H9 (cell line): ENCODE measurements at regions not wholly inside any gene's neighbourhood (a gene's known extent, or its start where the extent isn't known, plus 50 kb on each side); places are given as distances from the start of the nearest gene placed in this dataset.

Experiments
- DNase-seq: peaks from one replicate; pipeline ENCODE4 v3.0.0-alpha.2; 2017
- H2AFZ ChIP-seq: one replicate; pipeline ENCODE4 v1.6.1; 2013; ENCODE audit warnings: mild to moderate bottlenecking, low read length, control low read depth, moderate library complexity
- H2AK5ac ChIP-seq: 2 replicates; pipeline ENCODE4 v1.6.1; 2013; ENCODE audit warnings: low read length, control low read depth, mixed read lengths; ENCODE audit not compliant: insufficient read length
- H2BK120ac ChIP-seq: one replicate; pipeline ENCODE4 v1.6.1; 2013; ENCODE audit warnings: low read depth, mild to moderate bottlenecking, low read length, control low read depth, inconsistent platforms; ENCODE audit not compliant: poor library complexity, severe bottlenecking
- H2BK12ac ChIP-seq: 2 replicates; pipeline ENCODE4 v1.6.1; 2013; ENCODE audit warnings: low read length, control low read depth, mixed read lengths, low read depth; ENCODE audit not compliant: insufficient read length
- H2BK15ac ChIP-seq: 2 replicates; pipeline ENCODE4 v1.6.1; 2013; ENCODE audit warnings: low read depth, low read length, control low read depth
- H2BK20ac ChIP-seq: one replicate; pipeline ENCODE4 v1.6.1; 2013; ENCODE audit warnings: low read depth, mild to moderate bottlenecking, low read length, control low read depth, inconsistent platforms; ENCODE audit not compliant: poor library complexity, severe bottlenecking
- H2BK5ac ChIP-seq: 2 replicates; pipeline ENCODE4 v1.6.1; 2013; ENCODE audit warnings: low read length, control low read depth, mixed read lengths; ENCODE audit not compliant: insufficient read length
- H3K14ac ChIP-seq: 2 replicates; pipeline ENCODE4 v1.6.1; 2013; ENCODE audit warnings: low read length, control low read depth; ENCODE audit not compliant: insufficient read depth
- H3K18ac ChIP-seq: 2 replicates; pipeline ENCODE4 v1.6.1; 2013; ENCODE audit warnings: low read depth, mild to moderate bottlenecking, mixed read lengths, low read length, control low read depth; ENCODE audit not compliant: insufficient read length
- H3K23ac ChIP-seq: 2 replicates; pipeline ENCODE4 v1.6.1; 2013; ENCODE audit warnings: low read length, control low read depth, mixed read lengths, low read depth; ENCODE audit not compliant: insufficient read length
- H3K23me2 ChIP-seq: 2 replicates; pipeline ENCODE4 v1.6.1; 2013; ENCODE audit warnings: low read depth, mild to moderate bottlenecking, mixed read lengths, low read length, control low read depth; ENCODE audit not compliant: insufficient read length, poor library complexity, severe bottlenecking
- H3K27ac ChIP-seq: 2 replicates; pipeline ENCODE4 v1.5.1; 2013; ENCODE audit warnings: low read length, control low read depth, mixed read lengths, low read depth; ENCODE audit not compliant: insufficient read length
- H3K27me3 ChIP-seq: 2 replicates; pipeline ENCODE4 v1.6.1; 2013; ENCODE audit warnings: low read length, control low read depth, inconsistent platforms; ENCODE audit not compliant: insufficient read depth
- H3K4ac ChIP-seq: 2 replicates; pipeline ENCODE4 v1.6.1; 2013; ENCODE audit warnings: low read depth, mild to moderate bottlenecking, control low read depth, inconsistent platforms, low read length, moderate library complexity
- H3K4me1 ChIP-seq: 2 replicates; pipeline ENCODE4 v1.6.1; 2013; ENCODE audit warnings: low read length, control low read depth, inconsistent platforms; ENCODE audit not compliant: insufficient read depth
- H3K4me2 ChIP-seq: 2 replicates; pipeline ENCODE4 v1.6.1; 2013; ENCODE audit warnings: low read length, control low read depth, mixed read lengths; ENCODE audit not compliant: insufficient read length, insufficient read depth
- H3K56ac ChIP-seq: 2 replicates; pipeline ENCODE4 v1.6.1; 2013; ENCODE audit warnings: low read depth, mild to moderate bottlenecking, mixed read lengths, low read length, control low read depth; ENCODE audit not compliant: insufficient read length
- H3K79me1 ChIP-seq: 2 replicates; pipeline ENCODE4 v1.6.1; 2013; ENCODE audit warnings: low read depth, mild to moderate bottlenecking, moderate library complexity, low read length, control low read depth, inconsistent platforms; ENCODE audit not compliant: insufficient read depth, poor library complexity, severe bottlenecking
- H3K79me2 ChIP-seq: 2 replicates; pipeline ENCODE4 v1.6.1; 2013; ENCODE audit warnings: low read length, control low read depth, inconsistent platforms; ENCODE audit not compliant: insufficient read depth
- H3K9ac ChIP-seq: 2 replicates; pipeline ENCODE4 v1.6.1; 2013; ENCODE audit warnings: low read length, control low read depth, mixed read lengths; ENCODE audit not compliant: insufficient read length; ENCODE audit errors: extremely low read depth
- H3K9me3 ChIP-seq: one replicate; pipeline ENCODE4 v1.6.1; 2013; ENCODE audit warnings: low read depth, low read length, inconsistent platforms; ENCODE audit not compliant: control insufficient read depth
- H3T11ph ChIP-seq: one replicate; pipeline ENCODE4 v1.6.1; 2013; ENCODE audit warnings: mild to moderate bottlenecking, low read length, control low read depth, inconsistent platforms
- H4K20me1 ChIP-seq: one replicate; pipeline ENCODE4 v1.6.1; 2013; ENCODE audit not compliant: control insufficient read depth, insufficient read length, insufficient read depth
- H4K5ac ChIP-seq: 2 replicates; pipeline ENCODE4 v1.6.1; 2013; ENCODE audit warnings: low read depth, mild to moderate bottlenecking, mixed read lengths, low read length, control low read depth; ENCODE audit not compliant: insufficient read length
- H4K8ac ChIP-seq: replicated peaks from 2 replicates; pipeline ENCODE4 v1.6.1; 2013; ENCODE audit warnings: low read length, control low read depth, mixed read lengths, low read depth; ENCODE audit not compliant: insufficient read length
- H4K91ac ChIP-seq: 2 replicates; pipeline ENCODE4 v1.6.1; 2013; ENCODE audit warnings: low read depth, mild to moderate bottlenecking, moderate library complexity, mixed read lengths, low read length, control low read depth; ENCODE audit not compliant: insufficient read length
- H3K27ac Mint-ChIP-seq, 3 experiments: 2 replicates in 2 of 3; 3 replicates in 1 of 3; pipeline ENCODE4 v1.8.0; 2020 to 2021; ENCODE audit warnings: mixed read lengths in 3 of 3, mild to moderate bottlenecking in 1 of 3, moderate library complexity in 1 of 3
- H3K27me3 Mint-ChIP-seq: 2 replicates; pipeline ENCODE4 v1.8.0; 2021; ENCODE audit warnings: low read depth, mild to moderate bottlenecking, moderate library complexity, mixed read lengths
- H3K36me3 Mint-ChIP-seq, 3 experiments: 2 replicates in 2 of 3; 3 replicates in 1 of 3; pipeline ENCODE4 v1.8.0; 2020 to 2021; ENCODE audit warnings: low read depth in 3 of 3, mixed read lengths in 3 of 3; ENCODE audit not compliant: insufficient read depth in 1 of 3
- H3K4me1 Mint-ChIP-seq, 2 experiments: 2 replicates each; pipeline ENCODE4 v1.8.0; 2020; ENCODE audit warnings: mixed read lengths in 2 of 2
- H3K4me3 Mint-ChIP-seq, 2 experiments: 2 replicates in 1 of 2; 3 replicates in 1 of 2; pipeline ENCODE4 v1.8.0; 2020 to 2021; ENCODE audit warnings: mild to moderate bottlenecking in 2 of 2, mixed read lengths in 2 of 2, moderate library complexity in 1 of 2
- H3K9me3 Mint-ChIP-seq, 2 experiments: 2 replicates in 1 of 2; 3 replicates in 1 of 2; pipeline ENCODE4 v1.8.0; 2020; ENCODE audit warnings: mild to moderate bottlenecking in 2 of 2, mixed read lengths in 2 of 2, moderate library complexity in 1 of 2
- CTCF ChIP-seq: fragments of 200-600 bp; sonication (generic); conservative IDR thresholded peaks from 3 replicates; pipeline ENCODE4 v1.8.0; 2021; ENCODE audit warnings: antibody characterized with exemption, mild to moderate bottlenecking
- WGBS: extraction: QIAGEN DNeasy Blood & Tissue Kit; methylation state at CpG from one replicate; pipeline ENCODE4 v1.1.7; 2013; ENCODE audit warnings: missing lambda C conversion rate, low lambda C conversion rate, mixed read lengths; ENCODE audit not compliant: insufficient read length; ENCODE audit errors: extremely low coverage; 5-methylcytosine and 5-hydroxymethylcytosine counted together

GRCh38 chr7:125088555-125088954, 158.9 kb upstream of the POT1 start:
- Histone ChIP-seq H3K4me1 (no peaks in the 10 kb centered on the region), H2BK12ac (no peak overlapping the region), H3T11ph (no peak overlapping the region), H2BK20ac (no peak overlapping the region), H3K14ac (no peak overlapping the region), H3K9ac (no peak overlapping the region), H2AFZ (no peak overlapping the region), H3K9me3 (no peaks in the 10 kb centered on the region), H2BK15ac (no peak overlapping the region), H3K4me2 (no peak overlapping the region), H3K27me3 (no peaks in the 10 kb centered on the region), H4K91ac (no peak overlapping the region), H3K27ac (no peak overlapping the region), H3K56ac (no peak overlapping the region), H2AK5ac (no peak overlapping the region), H3K4ac (no peak overlapping the region), H2BK5ac (no peak overlapping the region), H2BK120ac (no peak overlapping the region), H3K79me1 (no peaks in the 10 kb centered on the region), H4K5ac (no peak overlapping the region), H4K20me1 (no peaks in the 10 kb centered on the region), H4K8ac (no peak overlapping the region), H3K23me2 (no peaks in the 10 kb centered on the region), H3K79me2 (no peaks in the 10 kb centered on the region), H3K18ac (no peak overlapping the region), H3K23ac (no peak overlapping the region)
- Mint-ChIP-seq H3K4me1 (0 out of 4 replicates have a peak, but pooled peaks cover 0 to 4% of the 10 kb centered on the region in 2 experiments), H3K27me3 (no peaks in the 10 kb centered on the region), H3K36me3 (no peaks in the 10 kb centered on the region), H3K4me3 (no peak overlapping the region), H3K9me3 (no peaks in the 10 kb centered on the region), H3K27ac (no peak overlapping the region)
- WGBS: no CpG with 5 or more reads among the region's 1 CpG
- TF ChIP-seq CTCF: no peak
- DNase-seq: no peak
